ENCODE measurements at regions not wholly inside any gene's neighbourhood (a gene's known extent, or its start where the extent isn't known, plus 50 kb on each side); places are given as distances from the start of the nearest gene placed in this dataset.

DNA sequence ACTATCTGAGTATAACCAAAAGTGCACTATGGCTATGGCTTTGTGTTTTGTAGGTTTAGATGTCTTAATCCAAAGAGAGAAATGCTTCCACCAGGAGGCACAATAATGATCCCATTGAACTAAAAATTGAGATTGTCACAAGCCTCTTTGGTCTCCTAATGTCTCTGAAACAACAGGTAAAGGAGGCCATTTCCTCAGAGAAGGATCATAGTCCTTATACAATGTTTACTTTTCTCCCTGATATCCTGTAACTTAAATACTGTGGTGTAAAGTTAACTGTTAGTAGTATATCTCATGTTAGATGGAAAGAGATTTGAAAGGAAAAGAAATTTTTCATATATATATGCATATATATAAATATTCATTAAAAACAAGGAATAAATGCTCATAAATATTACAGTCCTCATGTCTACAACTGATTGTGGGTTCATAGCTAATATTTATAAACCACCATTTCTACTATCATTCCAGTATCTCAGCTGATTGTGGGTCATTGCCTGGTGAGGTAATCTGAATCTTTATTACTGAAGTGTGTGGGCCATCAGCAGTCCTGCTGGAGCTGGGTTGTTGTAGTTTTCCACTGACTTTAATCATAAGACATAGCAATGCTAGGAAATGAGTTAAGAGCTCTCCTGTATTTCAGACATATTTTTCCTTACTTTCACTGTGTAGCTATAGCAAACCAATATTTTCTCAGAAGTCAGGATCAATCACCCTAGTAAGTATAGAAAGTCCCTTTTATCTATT, 1230.4 kb downstream of the PCDH18 start:
- DNase-seq (ENCODE audit: low spot score), result no peak

DNA sequence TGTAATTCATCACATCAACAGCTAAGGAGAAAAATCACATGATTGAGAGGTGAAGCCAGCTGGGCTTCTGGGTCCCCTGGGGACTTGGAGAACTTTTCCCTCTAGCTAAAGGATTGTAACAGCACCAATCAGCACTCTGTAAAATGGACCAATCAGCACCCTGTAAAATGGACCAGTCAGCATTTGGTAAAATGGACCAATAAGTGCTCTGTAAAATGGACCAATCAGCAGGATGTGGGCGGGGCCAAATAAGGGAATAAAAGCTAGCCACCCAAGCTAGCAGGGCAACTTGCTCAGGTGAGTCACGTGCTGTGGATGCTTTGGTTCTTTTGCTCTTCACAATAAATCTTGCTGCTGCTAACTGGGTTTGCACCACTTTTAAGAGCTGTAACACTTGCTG, 1248.3 kb downstream of the PCDH18 start:
- no peak for DNase-seq (ENCODE audit: low spot score)

DNA sequence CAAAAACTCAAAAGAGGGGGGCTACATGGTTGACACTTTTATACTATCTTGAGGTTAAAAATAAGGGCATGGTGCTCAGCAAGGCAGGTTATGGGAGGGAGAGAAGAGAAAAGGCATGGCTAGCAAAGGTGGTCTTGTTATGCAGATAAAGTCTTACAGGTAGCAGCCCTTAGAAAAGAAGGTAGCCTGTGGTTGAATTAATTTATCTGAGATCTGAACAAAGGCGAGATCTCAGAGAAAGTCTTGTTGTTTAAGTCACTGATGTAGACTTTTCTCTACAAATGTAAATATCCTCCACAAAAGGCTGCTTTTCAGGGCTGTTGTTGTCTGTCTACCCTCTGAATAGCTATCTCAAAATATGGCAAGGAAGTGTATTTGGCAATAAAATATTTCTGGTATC, 1250.4 kb downstream of the PCDH18 start:
- no peak for DNase-seq (ENCODE audit: low spot score)

DNA sequence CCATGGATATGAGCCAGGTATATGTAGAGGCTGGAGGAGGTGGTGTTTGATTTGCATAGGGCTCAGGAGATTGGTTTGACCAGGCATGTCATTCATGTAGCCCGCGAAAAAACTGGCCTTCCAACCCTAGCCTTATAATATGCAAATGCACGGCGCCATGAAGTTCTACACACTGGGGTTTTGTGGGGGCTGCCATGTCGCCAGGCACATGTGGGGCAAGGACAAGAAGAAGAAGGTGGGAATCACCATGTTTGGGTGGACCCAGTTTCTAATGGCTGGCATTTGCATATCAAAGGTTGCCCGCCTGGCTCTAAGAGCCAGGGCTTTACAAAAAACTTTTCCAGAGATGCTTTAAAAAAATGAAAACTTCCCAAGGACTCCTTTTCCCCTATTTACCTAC, 1251.0 kb downstream of the PCDH18 start:
- DNase-seq (ENCODE audit: low spot score), result no peak

DNA sequence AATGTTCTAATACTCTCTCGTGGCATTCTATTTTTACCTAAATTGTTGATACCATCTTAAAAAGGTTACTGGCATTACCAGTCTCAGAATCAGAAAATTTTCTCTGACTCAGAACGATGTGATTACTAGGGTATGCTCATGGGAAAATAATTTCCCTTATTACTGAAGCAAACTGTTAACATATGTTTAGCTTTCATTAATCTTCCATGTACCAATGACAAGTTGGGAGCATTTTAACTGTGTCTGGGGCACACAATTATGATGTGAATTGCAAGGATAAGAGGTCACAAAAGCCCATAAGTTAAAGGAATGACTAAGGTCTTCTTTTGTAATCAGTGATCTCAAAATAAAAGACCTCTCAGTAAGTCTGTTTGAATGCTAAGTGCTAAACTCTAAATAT, 1254.6 kb downstream of the PCDH18 start:
- DNase-seq (ENCODE audit: low spot score), result no peak

DNA sequence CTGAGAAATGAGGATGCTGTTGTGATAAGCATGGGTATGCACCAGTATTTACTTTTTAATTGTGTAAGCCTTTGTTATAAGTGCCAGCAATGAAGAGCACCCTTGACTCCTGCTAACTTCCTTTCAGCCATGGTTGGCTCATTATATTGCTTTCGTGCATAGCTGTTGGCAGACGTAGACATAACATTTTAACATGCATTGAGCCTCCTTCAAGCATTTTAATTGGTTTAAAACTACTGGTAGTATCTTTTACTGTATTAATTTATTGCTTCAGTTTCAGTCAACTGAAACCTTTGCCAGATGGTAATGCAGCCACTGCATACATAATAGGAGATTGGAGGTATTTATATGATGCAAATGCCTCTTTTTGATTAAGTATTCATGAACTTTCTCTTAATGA, 1285.4 kb downstream of the PCDH18 start:
- no peak for DNase-seq (ENCODE audit: low spot score)

DNA sequence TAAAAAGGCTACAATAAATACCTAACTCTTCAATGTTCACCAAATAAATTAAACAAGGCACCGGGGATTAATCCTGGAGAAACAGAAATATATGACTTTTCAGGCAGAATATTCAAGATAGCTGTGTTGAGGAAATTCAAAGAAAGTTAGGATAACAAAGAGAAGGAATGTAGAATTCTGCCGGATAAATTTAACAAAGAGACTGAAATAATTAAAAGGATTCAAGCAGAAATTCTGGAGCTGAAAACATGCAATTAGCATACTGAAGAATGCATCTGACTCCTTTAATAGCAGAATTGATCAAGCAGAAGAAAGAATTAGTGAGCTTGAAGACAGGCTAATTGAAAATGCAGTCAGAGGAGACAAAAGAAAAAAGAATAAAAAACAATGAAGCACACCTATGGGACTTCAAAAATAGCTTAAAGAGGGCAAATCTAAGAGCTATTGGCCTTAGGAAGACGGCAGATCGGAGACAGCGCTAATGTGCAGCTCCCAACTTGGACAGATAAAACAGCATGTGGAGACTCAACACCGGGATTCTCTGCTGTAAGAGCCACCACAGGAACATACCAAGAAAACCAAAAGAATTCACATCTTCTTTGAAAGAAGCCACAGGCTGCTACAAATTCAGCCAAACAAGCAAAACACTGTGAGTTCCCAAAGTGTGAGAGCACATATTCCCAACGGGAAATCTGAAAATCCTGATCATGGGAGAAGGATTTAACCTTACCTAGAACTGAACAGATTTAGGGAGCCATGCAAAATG, 1290.9 kb downstream of the PCDH18 start:
- no peak for DNase-seq (ENCODE audit: low spot score)

DNA sequence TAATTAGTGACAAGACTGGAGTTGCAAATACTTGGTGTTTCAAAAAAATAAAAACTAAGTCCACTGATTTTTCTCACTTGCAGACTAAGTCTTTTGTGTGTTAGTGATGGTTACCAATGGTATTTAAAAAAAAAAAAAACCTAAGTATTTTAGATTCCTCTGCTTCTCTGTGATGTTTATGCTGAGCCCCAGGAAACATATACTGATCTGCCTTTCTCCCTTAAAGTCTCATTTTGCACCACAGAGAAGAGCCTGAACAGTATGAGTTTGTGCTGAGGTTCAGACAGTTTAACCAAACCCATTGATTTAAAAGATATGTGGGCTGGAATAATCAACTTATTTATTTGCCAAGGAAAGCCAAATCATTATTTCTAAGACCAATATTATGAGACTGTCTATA, 1305.0 kb downstream of the PCDH18 start:
- no peak for DNase-seq (ENCODE audit: low spot score)

DNA sequence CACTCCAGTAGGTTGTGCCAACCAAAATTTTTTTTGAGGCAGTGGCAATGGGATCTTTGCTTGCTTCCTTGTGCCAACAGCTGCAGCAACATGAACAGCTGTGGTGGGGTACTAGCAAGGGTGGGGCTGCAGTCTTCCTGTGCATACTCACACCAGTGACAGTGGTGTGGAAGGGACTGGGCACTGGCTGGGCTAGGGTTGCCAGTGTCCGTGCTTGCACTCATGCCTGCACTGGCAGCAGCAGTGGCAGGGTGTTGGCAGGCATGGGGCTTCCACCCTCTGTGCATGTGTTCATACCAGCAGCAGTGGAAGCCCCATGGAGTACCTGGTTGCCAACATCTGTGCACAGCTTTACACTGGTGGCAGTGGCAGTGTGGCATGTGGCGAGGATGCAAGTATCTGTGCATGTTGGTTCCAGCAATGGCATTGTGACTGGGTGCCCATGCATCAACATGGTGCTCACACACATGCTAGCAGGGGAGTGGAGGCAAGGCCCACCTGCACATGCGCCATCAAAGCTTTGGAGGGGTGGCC, 1312.6 kb downstream of the PCDH18 start:
- no peak for DNase-seq (ENCODE audit: low spot score)

DNA sequence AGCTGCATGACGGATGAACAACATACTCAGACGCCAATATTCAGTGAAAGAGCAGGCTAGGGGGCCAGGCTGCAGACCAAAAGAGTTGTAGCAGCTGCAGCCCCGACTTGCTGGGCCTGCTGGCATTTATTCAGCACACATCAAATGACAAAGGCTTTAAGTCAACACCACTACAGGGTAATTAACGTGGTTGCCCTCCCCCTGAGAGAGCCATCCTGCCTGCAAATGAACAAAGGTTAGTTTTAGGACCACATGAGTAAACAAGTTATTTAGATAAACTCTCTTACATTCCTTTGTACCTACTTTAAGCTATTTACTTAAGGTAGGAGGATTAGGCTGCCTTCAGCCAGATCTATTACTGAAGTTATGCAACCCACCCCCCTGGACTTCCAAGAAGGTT, 1329.1 kb downstream of the PCDH18 start:
- no peak for DNase-seq (ENCODE audit: low spot score)

DNA sequence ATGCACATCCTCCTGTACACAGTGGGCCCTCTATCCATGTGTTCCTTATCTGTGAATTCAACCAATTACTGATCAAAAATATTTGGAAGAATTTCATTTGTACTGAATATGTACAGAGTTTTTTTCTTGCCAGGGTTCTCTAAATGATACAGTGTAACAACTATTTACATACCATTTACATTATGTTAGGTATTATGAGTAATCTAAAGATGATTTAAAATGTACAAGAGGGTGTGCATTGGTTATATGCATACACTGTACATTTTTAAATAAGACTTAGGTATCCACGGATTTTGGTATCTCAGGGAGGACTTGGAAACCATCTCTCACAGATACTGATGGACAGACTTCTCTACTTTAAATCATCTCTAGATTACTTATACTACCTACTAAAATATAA, 1333.9 kb downstream of the PCDH18 start:
- DNase-seq (ENCODE audit: low spot score), result no peak

DNA sequence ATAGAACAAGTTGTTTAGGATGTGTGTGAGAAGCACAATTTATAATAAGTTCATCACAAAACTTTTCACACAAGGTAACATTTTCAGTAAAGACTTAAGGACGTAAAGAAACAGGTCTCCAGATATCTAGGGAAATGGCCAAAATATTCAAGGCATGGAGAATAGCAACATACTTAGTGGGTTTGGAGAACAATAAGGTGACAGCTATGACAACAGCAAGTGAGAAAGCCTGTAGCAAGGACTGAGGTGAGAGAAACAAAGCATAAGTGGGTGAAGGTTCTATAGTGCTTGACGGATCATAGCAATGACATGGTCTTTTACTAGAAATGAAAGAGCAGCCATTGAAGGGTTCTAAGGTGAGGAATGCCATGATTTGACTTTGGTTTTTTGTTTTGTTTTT, 1337.3 kb downstream of the PCDH18 start:
- no peak for DNase-seq (ENCODE audit: low spot score)

DNA sequence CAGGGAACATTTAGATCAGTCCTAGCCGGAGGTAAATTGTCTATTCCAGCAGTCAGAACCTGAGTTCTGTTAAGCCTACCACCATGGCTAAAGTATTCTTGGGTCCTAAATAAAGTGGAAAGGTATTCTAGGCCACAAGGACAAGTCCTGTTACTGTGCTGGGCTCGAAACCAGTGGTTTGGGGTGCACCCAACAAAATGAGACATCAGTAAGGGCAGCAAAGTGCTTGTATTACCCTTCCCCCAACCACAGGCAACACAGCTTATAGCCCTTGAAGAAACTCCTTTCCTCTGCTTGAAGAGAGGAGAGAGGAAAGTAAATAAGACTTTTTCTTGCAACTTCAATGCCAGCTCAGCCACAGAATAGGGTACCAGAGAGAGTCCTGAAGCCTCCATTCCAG, 1345.6 kb downstream of the PCDH18 start:
- DNase-seq (ENCODE audit: low spot score), result no peak

DNA sequence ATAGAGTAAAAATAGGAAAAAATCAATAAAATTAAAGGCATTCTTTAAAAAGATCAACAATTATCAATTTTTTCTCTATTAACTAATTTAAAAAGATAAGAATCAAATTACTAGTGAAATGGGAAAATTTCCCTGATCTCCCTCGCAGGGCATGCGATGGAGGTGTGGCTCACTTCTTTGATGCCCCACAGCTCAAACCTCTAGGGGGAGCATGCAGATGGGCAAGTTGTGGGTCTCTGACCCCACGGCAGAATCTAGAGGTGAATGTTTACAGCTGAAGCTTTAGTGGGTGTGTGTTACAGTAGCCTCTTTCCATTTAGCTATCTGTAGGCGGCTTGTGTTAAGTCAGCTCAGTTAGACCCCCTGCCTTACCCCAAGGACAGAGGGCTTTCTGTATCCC, 1348.8 kb downstream of the PCDH18 start:
- DNase-seq (ENCODE audit: low spot score), result no peak

DNA sequence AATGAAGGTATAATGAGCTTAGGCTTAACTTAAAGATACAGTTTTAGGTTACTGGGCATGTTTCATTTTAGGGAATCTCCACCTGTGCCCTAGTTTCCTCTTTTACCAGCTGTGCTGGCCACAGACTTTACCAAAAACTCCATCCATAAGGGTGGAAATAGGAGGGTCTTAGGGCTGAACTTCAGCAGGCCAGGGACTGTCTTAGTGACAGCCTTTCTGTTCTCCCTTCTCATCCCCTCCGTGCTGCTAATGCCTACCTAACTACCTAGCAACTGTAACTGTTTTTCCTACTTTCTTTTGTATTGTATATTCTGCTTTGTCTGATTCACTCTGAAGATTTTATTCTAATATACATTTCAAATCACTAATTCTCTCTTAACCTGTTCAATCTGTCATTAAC, 1375.3 kb downstream of the PCDH18 start:
- no peak for DNase-seq (ENCODE audit: low spot score)

DNA sequence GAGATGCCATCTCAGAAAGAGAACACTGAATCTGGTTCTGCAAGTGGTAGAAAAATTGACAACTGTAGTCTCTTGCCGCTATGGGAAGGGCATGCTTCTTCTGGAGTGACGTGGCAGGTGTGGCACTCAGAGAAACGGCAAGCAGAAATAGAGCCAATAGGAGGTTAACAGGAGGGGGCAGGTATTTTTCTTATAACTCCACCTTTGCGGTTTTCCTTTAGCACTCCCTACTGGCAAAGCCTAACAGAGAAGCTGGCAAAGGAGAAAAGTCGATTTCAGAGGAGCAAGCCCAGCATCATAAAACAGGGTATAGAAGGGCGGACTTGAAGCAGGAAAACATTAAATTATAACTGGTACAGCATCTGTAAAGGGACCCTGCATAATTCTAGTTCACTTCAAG, 1382.2 kb downstream of the PCDH18 start:
- DNase-seq (ENCODE audit: low spot score), result no peak

DNA sequence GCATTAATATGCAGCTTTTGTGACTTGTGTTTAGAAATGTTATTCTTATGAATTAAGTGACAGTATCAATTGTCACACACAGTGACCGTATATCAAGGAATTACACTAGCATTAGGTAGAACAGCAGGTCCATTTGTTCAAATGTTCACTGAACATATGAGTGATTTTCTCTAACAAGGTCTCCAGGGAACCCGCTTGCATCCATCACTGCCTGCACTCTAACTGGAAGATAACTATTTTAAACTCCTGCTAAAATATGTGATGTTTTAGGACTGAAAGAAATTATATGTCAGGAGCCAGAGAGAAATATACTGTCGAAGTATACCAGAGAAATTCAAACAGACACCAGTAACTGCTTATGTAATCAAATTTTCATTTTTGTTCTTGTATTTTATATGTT, 1395.7 kb downstream of the PCDH18 start:
- DNase-seq (ENCODE audit: low spot score), result no peak

DNA sequence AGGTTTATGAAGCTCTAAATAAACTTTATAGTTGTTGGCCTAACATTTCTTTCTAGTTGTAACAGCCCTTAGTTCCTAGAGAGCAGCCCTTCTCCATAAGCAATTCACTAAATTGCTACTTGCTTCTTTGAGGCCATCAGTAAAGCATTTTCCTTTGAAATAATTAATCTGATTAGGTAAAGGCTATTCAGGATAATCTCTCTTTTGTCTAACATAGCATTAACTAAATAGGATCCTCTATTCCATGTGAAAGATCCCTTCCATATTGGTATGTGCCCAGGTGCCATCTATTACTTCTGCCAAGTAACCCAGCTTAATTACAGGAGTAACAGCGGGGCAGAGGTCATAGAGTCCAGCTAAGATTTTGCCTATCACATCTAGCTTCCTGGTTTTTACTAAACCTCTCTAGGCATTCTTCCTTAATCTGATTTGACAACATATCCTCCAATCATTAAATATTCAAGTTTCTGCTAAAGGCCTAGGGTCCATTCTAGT, 1408.0 kb downstream of the PCDH18 start:
- no peak for DNase-seq (ENCODE audit: low spot score)

DNA sequence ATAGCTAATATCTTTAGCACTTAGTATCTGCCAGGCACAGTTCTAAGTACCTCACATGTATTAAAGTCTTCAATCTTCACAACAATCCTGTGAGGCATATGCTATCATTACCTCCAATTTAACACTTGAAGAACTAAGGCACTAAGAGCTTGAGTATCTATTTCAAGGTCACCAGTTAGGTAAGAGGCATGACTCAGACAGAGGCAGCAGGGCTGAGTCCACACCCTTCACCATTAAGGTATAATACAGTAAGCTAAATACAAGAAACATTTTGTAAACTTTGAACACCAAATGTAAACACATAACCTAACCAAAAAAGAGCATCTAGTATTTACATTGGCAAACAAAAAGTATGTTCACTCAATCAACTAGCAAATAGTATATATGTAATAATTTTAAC, 1410.9 kb downstream of the PCDH18 start:
- no peak for DNase-seq (ENCODE audit: low spot score)

DNA sequence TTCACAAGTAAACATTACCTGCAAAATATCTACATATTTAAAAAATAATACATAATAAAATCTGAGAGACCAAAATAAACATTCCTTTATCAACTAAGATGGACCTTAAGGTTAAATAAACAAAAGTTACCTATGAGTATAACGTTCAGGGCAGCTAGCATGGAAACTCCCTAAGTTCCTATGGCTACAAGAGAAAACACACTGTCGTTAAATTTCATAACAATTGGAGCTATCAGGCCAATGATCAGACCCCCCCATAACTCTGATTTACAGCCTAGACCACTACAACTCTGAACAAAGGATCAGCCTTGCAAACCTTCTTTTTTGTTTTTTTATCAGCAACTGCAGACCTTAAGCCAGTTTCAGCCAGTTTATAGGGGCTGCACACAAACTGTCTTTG, 1418.4 kb downstream of the PCDH18 start:
- DNase-seq (ENCODE audit: low spot score), result no peak

DNA sequence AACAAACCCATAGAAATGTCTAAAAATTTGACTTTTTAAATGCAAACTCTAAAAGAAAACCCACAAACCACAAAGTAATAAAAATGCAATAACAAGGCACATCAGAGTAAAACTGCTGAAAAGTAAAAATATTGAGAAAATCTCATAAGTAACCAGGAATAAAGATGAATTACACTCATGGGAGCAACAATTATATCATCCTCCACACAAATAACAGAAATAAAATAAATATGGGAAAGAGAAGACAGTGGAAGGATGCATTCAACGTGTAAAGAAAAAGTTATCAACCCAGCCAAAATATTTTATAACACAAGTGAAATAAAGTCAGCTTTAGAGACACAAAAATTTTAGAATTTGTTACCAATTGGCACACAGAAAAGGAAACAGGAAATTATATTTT, 1420.2 kb downstream of the PCDH18 start:
- DNase-seq (ENCODE audit: low spot score), result no peak

DNA sequence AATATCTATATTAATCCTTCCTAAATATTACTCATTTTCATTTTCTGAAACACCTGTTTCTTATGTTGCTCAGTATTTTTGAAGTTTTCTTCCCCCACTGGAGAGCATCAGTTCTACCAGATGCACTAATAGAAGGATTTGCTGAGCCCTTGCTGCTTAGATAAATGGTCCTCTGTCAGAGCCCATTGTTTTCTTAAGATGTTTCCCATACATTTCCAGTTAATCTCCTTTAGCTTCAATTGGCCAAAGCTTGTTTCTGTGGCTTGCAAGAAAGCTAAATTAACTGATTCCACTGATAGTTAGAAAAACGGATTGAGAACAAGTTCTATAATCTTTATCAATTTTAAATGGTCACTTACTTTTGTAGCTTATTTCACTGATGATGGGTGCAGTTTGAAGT, 1425.5 kb downstream of the PCDH18 start:
- DNase-seq (ENCODE audit: low spot score), result no peak

DNA sequence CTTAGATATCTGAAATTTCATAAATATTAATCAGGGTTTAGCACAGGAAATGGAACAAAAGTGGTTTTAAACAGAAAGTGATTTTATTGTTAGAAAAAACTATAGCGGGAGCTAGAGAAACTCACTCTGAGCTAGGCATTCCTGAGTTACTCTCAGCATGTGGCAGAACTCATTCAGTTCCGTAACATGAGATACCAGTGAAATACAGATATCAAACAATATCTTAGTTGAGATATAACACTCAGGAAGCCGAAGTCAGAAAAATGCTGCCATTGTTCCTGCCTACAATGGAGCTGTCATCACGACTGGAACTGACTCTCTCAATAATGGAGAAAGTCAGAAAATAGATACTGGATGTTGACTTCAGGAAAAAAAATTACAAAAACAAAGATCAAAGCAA, 1428.7 kb downstream of the PCDH18 start:
- peak; percentile 5 for DNase-seq (ENCODE audit: low spot score)

Measured in COLO829 (cell line).